Astrocyte (in vitro differentiated cells and primary cell): ENCODE measurements at regions not wholly inside any gene's neighbourhood (a gene's known extent, or its start where the extent isn't known, plus 50 kb on each side); places are given as distances from the start of the nearest gene placed in this dataset.
A peak's percentile ranks its signal among the peaks of the same experiment; 100 is the strongest.

Experiments
- DNase-seq: peaks from one replicate; pipeline ENCODE4 v3.0.0-alpha.2; 2010; ENCODE audit warnings: low read depth
- FAIRE-seq: peaks from 2 replicates; lab custom pipeline; 2011; peaks lifted over from hg19 to GRCh38; lab: Jason Lieb, UNC
- H2AFZ ChIP-seq: 2 replicates; pipeline ENCODE4 v1.6.0; 2012; ENCODE audit warnings: low read depth, low read length, inconsistent platforms
- H3K27ac ChIP-seq: 2 replicates; pipeline ENCODE4 v1.5.1; 2011; ENCODE audit warnings: low read depth, low read length, inconsistent platforms
- H3K27me3 ChIP-seq: 2 replicates; pipeline ENCODE4 v1.6.0; 2011; ENCODE audit warnings: low read length, inconsistent platforms; ENCODE audit not compliant: insufficient read depth
- H3K36me3 ChIP-seq: 2 replicates; pipeline ENCODE4 v1.5.1; 2011; ENCODE audit warnings: low read length, inconsistent platforms; ENCODE audit not compliant: insufficient read depth
- H3K4me1 ChIP-seq: 2 replicates; pipeline ENCODE4 v1.5.1; 2011; ENCODE audit warnings: low read length, inconsistent platforms; ENCODE audit not compliant: insufficient read depth
- H3K4me2 ChIP-seq: 2 replicates; pipeline ENCODE4 v1.6.0; 2012; ENCODE audit warnings: low read length, inconsistent platforms
- H3K4me3 ChIP-seq: 2 replicates; pipeline ENCODE4 v1.5.1; 2011; ENCODE audit warnings: low read depth, mild to moderate bottlenecking, low read length, inconsistent platforms; ENCODE audit not compliant: insufficient read depth
- H3K79me2 ChIP-seq: 2 replicates; pipeline ENCODE4 v1.6.0; 2012; ENCODE audit warnings: mild to moderate bottlenecking, low read length, inconsistent platforms; ENCODE audit not compliant: insufficient read depth
- H3K9ac ChIP-seq: 2 replicates; pipeline ENCODE4 v1.6.0; 2012; ENCODE audit warnings: mild to moderate bottlenecking, low read length, inconsistent platforms
- H3K9me3 ChIP-seq: 2 replicates; pipeline ENCODE4 v1.5.1; 2012; ENCODE audit warnings: low read depth, mild to moderate bottlenecking, low read length, inconsistent platforms; ENCODE audit not compliant: insufficient read depth
- H4K20me1 ChIP-seq: 2 replicates; pipeline ENCODE4 v1.6.0; 2012; ENCODE audit warnings: low read length, inconsistent platforms; ENCODE audit not compliant: insufficient read depth
- H3K27ac Mint-ChIP-seq: one replicate; pipeline ENCODE4 v1.8.0; 2021; ENCODE audit warnings: mild to moderate bottlenecking, mixed read lengths; ENCODE audit not compliant: unreplicated experiment
- H3K27me3 Mint-ChIP-seq: one replicate; pipeline ENCODE4 v1.8.0; 2021; ENCODE audit warnings: low read depth, mixed read lengths; ENCODE audit not compliant: unreplicated experiment
- H3K36me3 Mint-ChIP-seq: one replicate; pipeline ENCODE4 v1.8.0; 2021; ENCODE audit warnings: low read depth, mixed read lengths; ENCODE audit not compliant: unreplicated experiment
- H3K4me1 Mint-ChIP-seq: one replicate; pipeline ENCODE4 v1.8.0; 2021; ENCODE audit warnings: low read depth, mixed read lengths; ENCODE audit not compliant: unreplicated experiment
- H3K4me3 Mint-ChIP-seq: one replicate; pipeline ENCODE4 v1.8.0; 2021; ENCODE audit warnings: mild to moderate bottlenecking, moderate library complexity, mixed read lengths; ENCODE audit not compliant: unreplicated experiment
- H3K9me3 Mint-ChIP-seq: one replicate; pipeline ENCODE4 v1.8.0; 2021; ENCODE audit warnings: mild to moderate bottlenecking, mixed read lengths; ENCODE audit not compliant: unreplicated experiment
- CTCF ChIP-seq: IDR thresholded peaks from 2 replicates; pipeline ENCODE4 v1.5.1; 2011; ENCODE audit warnings: low read depth, mild to moderate bottlenecking, inconsistent platforms, low read length, moderate library complexity; ENCODE audit not compliant: insufficient read depth
- EZH2 ChIP-seq: IDR thresholded peaks from 2 replicates; pipeline ENCODE4 v1.6.1; 2012; ENCODE audit warnings: mild to moderate bottlenecking, low read length, inconsistent platforms; ENCODE audit not compliant: insufficient read depth

GRCh38 chr10:110382695-110383094 lies 78.0 kb upstream of the SMNDC1 start:
- no peaks in the 10 kb centered on the region for H3K36me3 Mint-ChIP-seq
- no peaks in the 10 kb centered on the region for H3K27me3 ChIP-seq
- H3K27ac ChIP-seq: no peak overlapping the region
- H3K27ac Mint-ChIP-seq: no peak overlapping the region
- H3K4me1 ChIP-seq: no peaks in the 10 kb centered on the region
- no peak overlapping the region for H3K4me3 Mint-ChIP-seq
- H3K79me2 ChIP-seq: no peaks in the 10 kb centered on the region
- no peak for DNase-seq
- H3K9me3 ChIP-seq: no peaks in the 10 kb centered on the region
- H3K4me3 ChIP-seq: no peak overlapping the region
- H3K4me1 Mint-ChIP-seq: no peaks in the 10 kb centered on the region
- FAIRE-seq: no peak
- no peak for TF ChIP-seq CTCF
- TF ChIP-seq EZH2: no peak
- H2AFZ ChIP-seq: no peak overlapping the region
- H3K9me3 Mint-ChIP-seq: no peaks in the 10 kb centered on the region
- no peak overlapping the region for H3K4me2 ChIP-seq
- H3K27me3 Mint-ChIP-seq: peaks cover 15% of the 10 kb centered on the region
- H3K36me3 ChIP-seq: no peaks in the 10 kb centered on the region
- H4K20me1 ChIP-seq: no peaks in the 10 kb centered on the region
- no peak overlapping the region for H3K9ac ChIP-seq

GRCh38 chr10:110387617-110387982 lies 82.9 kb upstream of the SMNDC1 start:
- Mint-ChIP-seq H3K4me1 (peaks cover 5% of the 10 kb centered on the region), H3K27ac (no peak overlapping the region), H3K27me3 (peaks cover 18% of the 10 kb centered on the region), H3K4me3 (no peak overlapping the region), H3K9me3 (no peaks in the 10 kb centered on the region), H3K36me3 (no peaks in the 10 kb centered on the region)
- Histone ChIP-seq H3K27me3 (no peaks in the 10 kb centered on the region), H3K79me2 (no peaks in the 10 kb centered on the region), H3K9me3 (no peaks in the 10 kb centered on the region), H3K9ac (no peak overlapping the region), H4K20me1 (no peaks in the 10 kb centered on the region), H2AFZ (no peak overlapping the region), H3K4me1 (peaks cover 2% of the 10 kb centered on the region), H3K27ac (no peak overlapping the region), H3K36me3 (no peaks in the 10 kb centered on the region), H3K4me3 (no peak overlapping the region), H3K4me2 (no peak overlapping the region)
- TF ChIP-seq CTCF (no peak), EZH2 (no peak)
- DNase-seq (no peak), FAIRE-seq (no peak)

- H4K20me1 ChIP-seq: no peaks in the 10 kb centered on the region
- H3K79me2 ChIP-seq: no peaks in the 10 kb centered on the region
- H3K9me3 ChIP-seq: no peaks in the 10 kb centered on the region
- Mint-ChIP-seq H3K27ac (peak overlapping the region; percentile 24), H3K36me3 (peaks cover 2% of the 10 kb centered on the region), H3K4me3 (no peak overlapping the region), H3K9me3 (no peaks in the 10 kb centered on the region), H3K4me1 (peaks cover 5% of the 10 kb centered on the region), H3K27me3 (peaks cover 12% of the 10 kb centered on the region)
- H3K36me3 ChIP-seq: no peaks in the 10 kb centered on the region
- TF ChIP-seq CTCF: no peak
- TF ChIP-seq EZH2: no peak
- H2AFZ ChIP-seq: no peak overlapping the region
- H3K4me1 ChIP-seq: peaks cover 2% of the 10 kb centered on the region
- no peaks in the 10 kb centered on the region for H3K27me3 ChIP-seq
- DNase-seq: peak; percentile 10
- FAIRE-seq: no peak
- no peak overlapping the region for H3K27ac ChIP-seq
- no peak overlapping the region for H3K4me2 ChIP-seq
- H3K4me3 ChIP-seq: no peak overlapping the region
- H3K9ac ChIP-seq: no peak overlapping the region
Measured at GRCh38 chr10:110387983-110388686, 83.4 kb upstream of the SMNDC1 start.
